Body of pancreas (tissue), 4 donors: ENCODE measurements at regions not wholly inside any gene's neighbourhood (a gene's known extent, or its start where the extent isn't known, plus 50 kb on each side); places are given as distances from the start of the nearest gene placed in this dataset.

ENCODE experiments used
- CTCF ChIP-seq, 7 experiments: fragments of 450-650 bp in 4 of 7; fragments of 200-600 bp in 3 of 7; sonication (generic) in 3 of 7; IDR thresholded peaks; one replicate each; pipeline ENCODE4 v1.5.1; 2016 to 2019; ENCODE audit warnings: antibody characterized with exemption in 7 of 7
- POLR2A ChIP-seq, 3 donors: fragments of 450-650 bp; IDR thresholded peaks; one replicate each; pipeline ENCODE4 v1.6.1; 2016; ENCODE audit warnings: antibody characterized with exemption in 3 of 3, mild to moderate bottlenecking in 2 of 3

GRCh38 chr14:97724265-97724731 lies 927.1 kb downstream of the VRK1 start:
- TF ChIP-seq CTCF (IDR thresholded peaks at IDR 0.05) (no peak), POLR2A (IDR thresholded peaks at IDR 0.05) (no peak)
